ENCODE measurements at regions not wholly inside any gene's neighbourhood (a gene's known extent, or its start where the extent isn't known, plus 50 kb on each side); places are given as distances from the start of the nearest gene placed in this dataset.

- Histone ChIP-seq H3K4me1 (no peaks in the 10 kb centered on the region), H3K9me3 (no peaks in the 10 kb centered on the region), H3K27ac (no peak overlapping the region), H3K36me3 (no peaks in the 10 kb centered on the region), H3K27me3 (peaks cover 0 to 50% (median 0%) of the 10 kb centered on the region in 4 donors), H3K4me3 (no peak overlapping the region)
- TF ChIP-seq POLR2A (IDR thresholded peaks at IDR 0.05) = no peak
- no peak for TF ChIP-seq CTCF (IDR thresholded peaks at IDR 0.05)
- intact Hi-C loops (cut with DNase I) = no loop called here
- WGBS, 2 donors = 69 to 100% methylated on average over 1 to 3 of the region's 6 CpGs
- no peak for DNase-seq
Observed at GRCh38 chr11:8313504-8314090, 49.9 kb upstream of the LMO1 start.

Measured in esophagus squamous epithelium (tissue), 5 donors.